HUES6 (cell line): ENCODE measurements at regions not wholly inside any gene's neighbourhood (a gene's known extent, or its start where the extent isn't known, plus 50 kb on each side); places are given as distances from the start of the nearest gene placed in this dataset.

ENCODE experiments used
- H3K27ac ChIP-seq: 2 replicates; pipeline ENCODE4 v1.7.0; 2013; ENCODE audit warnings: low read depth, mild to moderate bottlenecking, low read length, inconsistent platforms
- H3K27me3 ChIP-seq: 2 replicates; pipeline ENCODE4 v1.6.1; 2013; ENCODE audit warnings: low read length; ENCODE audit not compliant: control insufficient read depth, insufficient read depth
- H3K36me3 ChIP-seq: 2 replicates; pipeline ENCODE4 v1.6.1; 2013; ENCODE audit warnings: low read length; ENCODE audit not compliant: control insufficient read depth, insufficient read depth
- H3K4me1 ChIP-seq: 2 replicates; pipeline ENCODE4 v1.6.1; 2013; ENCODE audit warnings: low read length; ENCODE audit not compliant: control insufficient read depth, insufficient read depth
- H3K4me3 ChIP-seq: 2 replicates; pipeline ENCODE4 v1.5.1; 2013; ENCODE audit warnings: low read depth, low read length
- H3K9ac ChIP-seq: one replicate; pipeline ENCODE4 v1.6.1; 2013; ENCODE audit warnings: mild to moderate bottlenecking, low read length
- H3K9me3 ChIP-seq: 2 replicates; pipeline ENCODE4 v1.6.1; 2013; ENCODE audit warnings: low read depth, low read length; ENCODE audit not compliant: control insufficient read depth, insufficient read depth

DNA sequence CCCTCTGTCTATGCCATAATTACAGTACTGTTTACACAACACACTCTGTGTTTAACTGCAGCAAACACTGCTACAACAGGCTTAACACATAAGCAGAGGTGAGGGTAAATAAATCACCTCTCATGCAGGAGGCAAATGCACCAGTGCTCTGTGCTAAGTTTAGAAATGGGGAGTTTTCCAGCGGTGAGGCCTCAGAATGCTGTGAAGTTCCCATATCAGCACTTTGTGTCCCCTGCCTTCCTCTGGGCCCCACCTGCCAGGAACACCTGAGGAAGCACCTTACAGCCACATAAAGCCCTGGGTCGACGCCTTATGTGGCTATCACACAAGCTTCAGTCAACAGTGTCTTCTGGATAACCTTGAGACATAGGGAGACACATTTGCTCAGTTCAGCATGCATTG, 304.5 kb downstream of the HAPSTR1 start:
- no peak overlapping the region for H3K9ac ChIP-seq
- peaks cover 3% of the 10 kb centered on the region; the same call in 1 of the 2 replicates for H3K27me3 ChIP-seq
- H3K4me1 ChIP-seq = no peaks in the 10 kb centered on the region
- peaks cover 8% of the 10 kb centered on the region; the same call in 1 of the 2 replicates for H3K9me3 ChIP-seq
- H3K4me3 ChIP-seq = no peak overlapping the region
- H3K36me3 ChIP-seq = no peaks in the 10 kb centered on the region
- no peak overlapping the region for H3K27ac ChIP-seq

- Histone ChIP-seq H3K9ac (no peak overlapping the region), H3K36me3 (no peaks in the 10 kb centered on the region), H3K4me1 (no peaks in the 10 kb centered on the region), H3K27ac (no peak overlapping the region), H3K9me3 (peaks cover 7% of the 10 kb centered on the region; the same call in 1 of the 2 replicates), H3K27me3 (peaks cover 3% of the 10 kb centered on the region; the same call in 1 of the 2 replicates), H3K4me3 (no peak overlapping the region)
These were observed 308.1 kb downstream of the HAPSTR1 start for GRCh38 chr16:9399573-9399972.

GRCh38 chr16:9401173-9401572, 309.7 kb downstream of the HAPSTR1 start:
- Histone ChIP-seq H3K4me3 (no peak overlapping the region), H3K36me3 (no peaks in the 10 kb centered on the region), H3K9ac (no peak overlapping the region), H3K4me1 (no peaks in the 10 kb centered on the region), H3K27me3 (peaks cover 3% of the 10 kb centered on the region; the same call in 1 of the 2 replicates), H3K9me3 (peaks cover 7% of the 10 kb centered on the region; the same call in 1 of the 2 replicates), H3K27ac (no peak overlapping the region)

DNA sequence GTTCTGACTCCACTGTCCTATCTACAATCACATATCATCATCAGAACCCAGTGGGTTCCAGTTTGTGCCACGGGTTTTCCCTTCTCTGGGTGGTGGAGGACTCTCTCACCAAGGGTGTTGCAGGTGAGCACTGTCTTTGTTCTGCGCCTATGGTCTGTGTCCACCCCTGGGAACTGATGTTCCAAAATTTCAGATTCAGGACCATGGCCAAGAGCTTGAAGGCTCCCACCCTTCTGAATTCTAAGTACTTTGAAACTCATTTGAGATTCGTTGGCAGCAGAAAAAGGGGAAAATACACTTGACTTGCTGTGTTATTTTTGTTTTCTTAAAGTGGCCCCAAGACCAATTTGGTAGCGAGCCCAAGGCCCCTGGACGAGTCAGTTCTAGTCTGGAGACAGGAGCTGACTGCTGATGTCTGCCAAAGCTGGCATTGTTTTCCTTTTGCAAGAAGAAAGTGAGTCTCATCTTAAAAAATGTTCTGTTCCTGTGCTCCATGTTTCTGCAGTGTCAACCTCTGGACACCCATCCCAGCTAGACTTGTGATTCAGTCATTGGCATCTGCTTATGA, 310.9 kb downstream of the HAPSTR1 start:
- Histone ChIP-seq H3K9me3 (peaks cover 7% of the 10 kb centered on the region; the same call in 1 of the 2 replicates), H3K27me3 (peaks cover 3% of the 10 kb centered on the region; the same call in 1 of the 2 replicates), H3K9ac (no peak overlapping the region), H3K36me3 (no peaks in the 10 kb centered on the region), H3K4me1 (no peaks in the 10 kb centered on the region), H3K27ac (no peak overlapping the region), H3K4me3 (no peak overlapping the region)

GRCh38 chr16:9404811-9405210, 313.4 kb downstream of the HAPSTR1 start:
- Histone ChIP-seq H3K4me3 (no peak overlapping the region), H3K36me3 (no peaks in the 10 kb centered on the region), H3K9me3 (0 out of 2 replicates have a peak, but pooled peaks cover 2% of the 10 kb centered on the region), H3K27ac (no peak overlapping the region), H3K4me1 (no peaks in the 10 kb centered on the region), H3K27me3 (no peaks in the 10 kb centered on the region), H3K9ac (no peak overlapping the region)

DNA sequence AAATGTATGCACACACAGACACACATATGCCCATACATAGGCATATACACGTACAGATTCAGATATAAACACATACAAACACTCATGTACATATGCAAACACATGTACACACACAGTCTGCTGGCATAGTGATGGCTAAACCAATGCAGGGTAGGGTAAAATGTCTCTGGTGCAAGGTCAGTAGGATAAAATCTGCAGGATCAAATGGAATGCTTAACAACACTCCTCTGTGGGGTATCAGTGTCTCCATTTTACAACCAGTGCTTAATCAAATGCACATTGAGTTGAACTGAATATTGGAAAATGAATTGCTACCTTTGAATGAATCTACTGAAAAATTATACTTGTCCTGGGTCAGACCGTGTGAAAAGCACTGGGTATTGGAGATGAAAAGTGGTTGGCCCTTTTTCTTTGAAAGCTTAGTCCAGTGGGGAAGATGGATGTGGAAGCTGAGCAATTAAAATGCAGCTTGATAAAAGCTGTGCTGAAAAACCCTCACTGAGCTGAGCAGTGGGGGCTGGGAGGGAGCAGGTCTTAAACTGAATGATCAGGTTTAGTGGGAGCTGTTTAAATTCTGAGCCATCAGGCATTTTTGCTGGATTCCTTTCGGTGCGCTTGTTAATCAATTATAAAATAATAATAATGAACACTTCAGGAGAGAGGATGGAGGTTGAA, 314.7 kb downstream of the HAPSTR1 start:
- Histone ChIP-seq H3K4me3 (no peak overlapping the region), H3K9ac (no peak overlapping the region), H3K4me1 (no peaks in the 10 kb centered on the region), H3K27ac (no peak overlapping the region), H3K9me3 (0 out of 2 replicates have a peak, but pooled peaks cover 2% of the 10 kb centered on the region), H3K27me3 (no peaks in the 10 kb centered on the region), H3K36me3 (no peaks in the 10 kb centered on the region)

- no peaks in the 10 kb centered on the region for H3K4me1 ChIP-seq
- H3K27ac ChIP-seq = no peak overlapping the region
- no peak overlapping the region for H3K4me3 ChIP-seq
- H3K27me3 ChIP-seq = no peaks in the 10 kb centered on the region
- H3K9me3 ChIP-seq = no peaks in the 10 kb centered on the region
- no peaks in the 10 kb centered on the region for H3K36me3 ChIP-seq
- no peak overlapping the region for H3K9ac ChIP-seq
These were observed 315.8 kb downstream of the HAPSTR1 start for GRCh38 chr16:9407206-9407758.

GRCh38 chr16:9408297-9408878, 316.9 kb downstream of the HAPSTR1 start:
- no peak overlapping the region for H3K4me3 ChIP-seq

GRCh38 chr16:9409560-9410493, 318.4 kb downstream of the HAPSTR1 start:
- no peaks in the 10 kb centered on the region for H3K36me3 ChIP-seq
- no peaks in the 10 kb centered on the region for H3K27me3 ChIP-seq

More at GRCh38 chr16:9408297-9408878, 316.9 kb downstream of the HAPSTR1 start:
- H3K27me3 ChIP-seq = no peaks in the 10 kb centered on the region
- no peaks in the 10 kb centered on the region for H3K36me3 ChIP-seq
- no peak overlapping the region for H3K9ac ChIP-seq
- no peaks in the 10 kb centered on the region for H3K4me1 ChIP-seq
- H3K9me3 ChIP-seq = no peaks in the 10 kb centered on the region
- H3K27ac ChIP-seq = no peak overlapping the region

DNA sequence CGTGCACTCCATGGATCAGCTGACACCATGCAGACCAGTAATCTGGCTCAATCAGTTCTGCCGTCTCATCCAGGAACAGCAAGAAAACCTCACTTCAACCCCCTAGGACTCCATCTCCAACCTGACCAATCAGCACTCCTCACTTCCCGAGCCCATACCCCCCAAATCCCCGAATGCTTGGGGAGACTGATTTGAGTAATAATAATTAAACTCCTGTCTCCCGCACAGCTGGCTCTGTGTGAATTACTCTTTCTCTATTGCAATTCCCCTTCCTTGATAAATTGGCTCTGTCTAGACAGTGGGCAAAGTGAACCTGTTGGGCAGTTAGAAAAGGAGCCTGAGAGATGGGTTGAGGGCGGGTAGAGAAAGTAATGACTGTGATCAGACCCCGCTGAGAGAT, 320.0 kb downstream of the HAPSTR1 start:
- Histone ChIP-seq H3K36me3 (no peaks in the 10 kb centered on the region), H3K27ac (no peak overlapping the region), H3K4me3 (no peak overlapping the region), H3K9me3 (peaks cover 2% of the 10 kb centered on the region), H3K9ac (no peak overlapping the region), H3K27me3 (no peaks in the 10 kb centered on the region), H3K4me1 (no peaks in the 10 kb centered on the region)

More at GRCh38 chr16:9409560-9410493, 318.4 kb downstream of the HAPSTR1 start:
- H3K4me1 ChIP-seq = no peaks in the 10 kb centered on the region
- no peaks in the 10 kb centered on the region for H3K9me3 ChIP-seq
- H3K4me3 ChIP-seq = no peak overlapping the region
- no peak overlapping the region for H3K9ac ChIP-seq
- no peak overlapping the region for H3K27ac ChIP-seq
